ENCODE measurements at regions not wholly inside any gene's neighbourhood (a gene's known extent, or its start where the extent isn't known, plus 50 kb on each side); places are given as distances from the start of the nearest gene placed in this dataset.

DNA sequence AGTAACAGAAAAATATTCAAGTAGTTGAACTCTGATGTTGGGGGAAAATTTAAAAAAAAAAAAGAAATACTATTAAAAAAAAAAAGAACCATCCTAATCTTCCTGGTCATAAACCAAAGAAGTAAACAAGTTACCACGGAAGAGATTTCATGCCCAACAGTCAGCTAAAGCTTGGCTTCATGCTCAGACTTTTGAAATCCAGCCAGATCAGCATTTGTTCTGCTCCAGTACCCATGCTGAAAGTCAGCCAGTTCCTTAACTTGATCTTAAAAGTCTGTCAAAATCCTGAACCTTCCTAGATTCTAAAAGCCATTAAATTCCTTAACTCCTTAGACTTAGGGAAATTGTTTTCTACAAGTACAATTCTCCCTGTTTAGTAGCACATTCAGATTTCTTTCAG, 908.7 kb upstream of the CDH9 start:
- TF ChIP-seq GATA2 (IDR thresholded peaks at IDR 0.05; ENCODE audit: low read depth, low read length): no peak
- no peak for TF ChIP-seq GATA3 (IDR thresholded peaks at IDR 0.05; ENCODE audit: low read depth, low read length)

DNA sequence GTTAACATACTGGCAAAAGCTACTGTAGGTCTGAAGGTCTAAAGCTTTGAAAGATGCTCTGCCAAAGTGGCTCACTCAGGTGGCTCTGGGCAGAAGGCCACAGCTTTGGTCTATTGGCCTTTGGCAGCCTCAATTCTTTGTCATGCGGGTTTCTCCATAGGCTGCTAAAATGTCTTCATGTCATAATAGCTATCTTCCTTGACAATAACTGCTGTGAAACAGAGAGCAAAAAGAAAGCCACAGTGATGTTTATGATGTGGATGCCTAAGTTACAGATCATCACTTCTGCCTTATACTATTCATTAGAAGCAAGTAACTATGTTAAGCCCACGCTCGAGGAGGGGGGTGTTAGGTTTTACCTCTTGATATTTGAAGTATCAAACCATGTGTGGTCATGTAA, 906.1 kb upstream of the CDH9 start:
- no peak for TF ChIP-seq GATA2 (IDR thresholded peaks at IDR 0.05; ENCODE audit: low read depth, low read length)
- TF ChIP-seq GATA3 (IDR thresholded peaks at IDR 0.05; ENCODE audit: low read depth, low read length): no peak

DNA sequence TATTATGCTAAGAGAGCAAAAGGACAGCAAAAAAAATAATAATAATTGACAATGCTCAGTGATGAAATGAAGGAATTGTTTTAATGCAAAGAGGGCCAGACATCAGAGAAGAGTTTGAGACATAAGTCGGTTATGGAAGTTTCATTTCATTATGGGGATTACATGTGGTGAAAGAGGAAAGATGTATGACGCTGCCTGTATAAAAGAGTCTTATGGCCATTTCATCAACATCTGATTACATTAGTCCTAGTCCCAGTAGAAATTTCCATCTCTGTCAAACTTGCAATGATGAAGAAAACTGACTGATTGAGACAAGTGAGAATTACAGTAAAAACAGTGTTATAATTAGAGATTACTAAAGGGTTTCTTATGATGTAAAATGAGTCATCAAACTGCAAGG, 900.6 kb upstream of the CDH9 start:
- no peak for TF ChIP-seq GATA2 (IDR thresholded peaks at IDR 0.05; ENCODE audit: low read depth, low read length)
- no peak for TF ChIP-seq GATA3 (IDR thresholded peaks at IDR 0.05; ENCODE audit: low read depth, low read length)

DNA sequence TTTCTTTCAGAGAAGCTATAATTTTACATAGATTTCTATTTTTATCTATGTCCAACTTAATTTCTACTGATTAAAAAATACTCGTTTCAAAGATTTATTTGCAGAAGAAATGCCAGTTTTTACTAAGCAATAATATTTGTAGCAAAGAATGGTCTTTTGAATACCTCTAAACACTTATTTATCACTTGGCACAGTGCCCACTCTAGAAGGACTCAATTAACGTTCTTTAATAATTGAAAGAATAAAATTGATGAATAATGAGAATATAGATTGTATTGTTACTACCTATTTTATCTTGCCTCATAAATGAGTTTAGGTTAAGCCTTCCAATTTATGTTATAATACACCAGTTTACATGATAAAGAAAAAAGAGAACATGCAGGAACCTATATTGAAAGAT, 889.7 kb upstream of the CDH9 start:
- TF ChIP-seq GATA3 (IDR thresholded peaks at IDR 0.05; ENCODE audit: low read depth, low read length) (no peak), GATA2 (IDR thresholded peaks at IDR 0.05; ENCODE audit: low read depth, low read length) (no peak)

DNA sequence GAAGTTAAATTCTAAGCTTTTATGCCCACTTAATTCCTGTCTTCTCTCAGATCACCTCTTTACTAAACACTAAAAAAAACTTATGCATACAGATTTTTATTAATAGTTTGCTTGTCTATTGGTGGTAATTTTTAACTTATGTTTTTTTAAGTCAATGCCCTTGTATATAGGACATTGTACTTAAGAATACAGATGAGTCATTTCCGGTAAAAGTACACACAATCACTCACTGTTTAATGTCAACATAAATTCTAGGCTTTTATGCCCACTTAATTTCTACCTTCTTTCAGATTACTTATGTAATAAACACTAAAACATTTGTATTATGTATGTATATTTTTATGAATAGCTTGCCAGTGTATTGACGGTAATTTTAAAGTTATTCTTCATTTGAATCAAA, 872.8 kb upstream of the CDH9 start:
- TF ChIP-seq GATA2 (IDR thresholded peaks at IDR 0.05; ENCODE audit: low read depth, low read length) (no peak), GATA3 (IDR thresholded peaks at IDR 0.05; ENCODE audit: low read depth, low read length) (no peak)

DNA sequence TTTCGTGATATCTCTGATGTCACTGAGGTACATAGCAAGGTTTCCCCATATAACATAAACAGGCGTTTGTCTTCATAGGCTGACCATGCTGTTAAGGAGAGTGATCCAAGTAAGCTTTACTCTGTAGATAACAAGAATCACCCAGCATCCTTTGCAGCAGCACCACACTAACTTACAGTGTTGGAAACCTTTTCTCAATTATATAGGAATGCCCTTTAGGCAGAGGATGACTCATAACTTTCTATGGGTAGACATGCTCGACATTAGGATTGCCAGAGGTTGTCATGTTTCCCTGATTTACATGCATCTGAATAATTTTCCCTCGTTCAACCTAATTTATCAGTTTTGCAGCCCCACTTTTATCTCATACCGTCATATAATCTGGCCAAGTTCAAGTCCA, 870.0 kb upstream of the CDH9 start:
- TF ChIP-seq GATA2 (IDR thresholded peaks at IDR 0.05; ENCODE audit: low read depth, low read length) (no peak), GATA3 (IDR thresholded peaks at IDR 0.05; ENCODE audit: low read depth, low read length) (no peak)

DNA sequence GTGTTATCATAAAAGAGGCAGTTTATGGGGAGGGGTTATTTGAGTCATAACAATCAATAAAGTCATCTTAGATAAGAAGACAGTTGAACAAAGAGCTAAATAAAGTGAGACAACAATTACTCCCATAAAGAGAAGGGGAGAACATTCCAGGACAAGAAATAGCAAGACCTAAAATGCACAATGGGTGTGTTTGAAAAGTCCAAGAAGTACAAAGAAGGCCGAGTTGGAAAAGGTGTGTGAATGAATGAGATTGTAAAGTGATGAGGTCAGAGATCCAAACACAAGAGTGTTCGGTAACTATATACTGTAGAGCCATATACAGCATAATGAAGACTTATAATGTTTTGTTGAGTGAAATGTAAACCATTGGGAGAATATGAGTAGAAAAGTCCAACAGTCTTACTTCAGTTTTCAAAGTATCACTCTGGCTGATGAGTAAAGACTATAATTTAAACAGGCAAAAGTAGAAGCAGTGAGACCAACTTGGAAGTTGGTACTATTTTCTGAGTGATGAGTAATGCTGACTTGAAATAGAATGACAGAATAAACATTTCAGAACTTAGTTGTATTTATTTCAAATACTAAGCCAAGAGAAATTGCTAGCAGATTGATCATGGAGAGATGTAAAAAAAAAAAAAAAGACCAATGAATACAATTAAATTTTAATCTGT, 868.7 kb upstream of the CDH9 start:
- TF ChIP-seq GATA2 (IDR thresholded peaks at IDR 0.05; ENCODE audit: low read depth, low read length) (no peak), GATA3 (IDR thresholded peaks at IDR 0.05; ENCODE audit: low read depth, low read length) (no peak)

DNA sequence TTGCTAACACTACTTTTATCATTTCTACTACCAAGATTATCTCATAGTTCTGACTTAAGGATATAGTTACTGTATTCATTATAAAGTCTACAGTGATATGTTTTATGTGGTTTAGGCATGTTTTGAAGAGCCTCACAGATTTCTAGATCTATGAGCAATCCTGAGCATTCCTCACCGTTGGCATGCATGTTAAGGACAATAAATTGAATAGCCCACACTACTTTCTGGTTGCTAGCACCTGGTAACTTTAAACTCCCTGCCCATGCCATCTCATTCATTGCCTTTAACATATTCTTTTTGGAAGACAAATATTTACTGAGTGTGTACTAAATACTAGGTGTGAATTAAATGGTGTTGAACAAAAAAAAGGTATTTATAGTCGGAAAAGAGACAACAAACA, 868.1 kb upstream of the CDH9 start:
- TF ChIP-seq GATA2 (IDR thresholded peaks at IDR 0.05; ENCODE audit: low read depth, low read length) (no peak), GATA3 (IDR thresholded peaks at IDR 0.05; ENCODE audit: low read depth, low read length) (no peak)

DNA sequence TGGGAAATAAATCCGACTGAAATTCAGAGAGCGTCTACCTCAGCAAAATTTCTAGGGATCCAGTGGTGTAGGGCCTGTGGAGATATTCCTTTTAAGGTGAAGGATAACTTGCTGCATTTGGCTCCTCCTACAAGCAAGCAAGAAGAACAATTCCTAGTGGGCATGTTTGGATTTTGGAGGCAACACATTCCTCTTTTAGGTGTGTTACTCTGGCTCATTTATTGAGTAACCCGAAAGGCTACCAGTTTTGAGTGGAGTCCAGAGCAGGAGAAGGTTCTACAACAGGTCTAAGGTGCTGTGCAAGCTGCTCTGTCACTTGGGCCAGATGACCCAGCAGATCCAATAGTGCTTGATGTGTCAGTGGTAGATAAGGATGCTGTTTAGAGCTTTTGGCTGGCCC, 862.4 kb upstream of the CDH9 start:
- TF ChIP-seq GATA2 (IDR thresholded peaks at IDR 0.05; ENCODE audit: low read depth, low read length) (no peak), GATA3 (IDR thresholded peaks at IDR 0.05; ENCODE audit: low read depth, low read length) (no peak)

DNA sequence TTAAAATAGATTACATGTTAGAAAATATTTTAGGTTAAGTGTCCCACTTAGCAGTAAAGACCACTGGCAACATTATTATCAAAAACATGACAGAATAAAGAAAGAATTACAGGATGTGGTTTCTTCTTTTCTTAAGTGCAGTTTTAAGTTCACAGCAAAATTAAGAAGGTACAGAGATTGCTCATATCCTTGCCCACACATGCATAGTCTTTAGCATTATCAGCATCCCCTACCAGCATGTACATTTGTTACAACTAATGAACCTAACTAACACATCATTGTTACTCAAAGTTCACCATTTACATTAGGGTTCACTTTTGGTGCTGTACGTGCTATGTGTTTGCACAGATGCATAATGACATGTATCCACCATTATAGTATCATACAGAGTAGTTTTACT, 837.7 kb upstream of the CDH9 start:
- TF ChIP-seq GATA3 (IDR thresholded peaks at IDR 0.05; ENCODE audit: low read depth, low read length): no peak
- TF ChIP-seq GATA2 (IDR thresholded peaks at IDR 0.05; ENCODE audit: low read depth, low read length): no peak

DNA sequence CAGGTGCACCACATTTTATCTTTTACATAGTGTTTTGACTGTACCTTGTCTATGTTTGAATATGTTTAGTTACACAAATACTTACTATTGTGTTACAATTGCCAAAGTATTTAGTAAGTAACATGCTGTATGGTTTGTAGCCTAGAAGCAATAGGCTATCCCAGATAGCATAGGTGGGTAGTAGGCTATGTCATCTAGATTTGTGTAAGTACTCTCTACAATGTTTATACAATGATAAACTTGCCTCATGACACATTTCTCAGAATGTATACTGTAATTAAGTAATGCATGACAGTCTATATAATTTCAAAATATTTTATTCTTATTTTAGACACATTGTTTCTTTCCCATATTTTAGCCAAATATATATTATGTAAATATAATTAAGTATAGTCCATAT, 836.8 kb upstream of the CDH9 start:
- no peak for TF ChIP-seq GATA2 (IDR thresholded peaks at IDR 0.05; ENCODE audit: low read depth, low read length)
- TF ChIP-seq GATA3 (IDR thresholded peaks at IDR 0.05; ENCODE audit: low read depth, low read length): no peak

DNA sequence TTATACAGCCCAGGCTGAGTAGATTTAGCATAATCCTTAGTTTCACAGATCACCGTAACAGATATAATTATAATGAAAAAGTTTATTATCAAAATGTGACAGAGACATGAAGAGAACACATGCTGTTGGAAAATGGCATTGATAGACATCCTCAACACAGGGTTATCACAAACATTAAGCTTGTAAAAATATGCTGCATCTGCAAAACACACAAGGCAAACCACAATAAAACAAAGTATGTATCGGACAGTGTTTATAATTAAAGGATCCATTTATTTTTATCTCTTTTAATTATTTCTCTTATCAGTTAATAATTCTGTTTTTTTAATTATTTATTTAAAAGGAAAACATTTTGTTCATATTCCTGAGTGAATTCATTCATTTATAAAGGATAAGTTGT, 829.9 kb upstream of the CDH9 start:
- TF ChIP-seq GATA3 (IDR thresholded peaks at IDR 0.05; ENCODE audit: low read depth, low read length) (no peak), GATA2 (IDR thresholded peaks at IDR 0.05; ENCODE audit: low read depth, low read length) (no peak)

DNA sequence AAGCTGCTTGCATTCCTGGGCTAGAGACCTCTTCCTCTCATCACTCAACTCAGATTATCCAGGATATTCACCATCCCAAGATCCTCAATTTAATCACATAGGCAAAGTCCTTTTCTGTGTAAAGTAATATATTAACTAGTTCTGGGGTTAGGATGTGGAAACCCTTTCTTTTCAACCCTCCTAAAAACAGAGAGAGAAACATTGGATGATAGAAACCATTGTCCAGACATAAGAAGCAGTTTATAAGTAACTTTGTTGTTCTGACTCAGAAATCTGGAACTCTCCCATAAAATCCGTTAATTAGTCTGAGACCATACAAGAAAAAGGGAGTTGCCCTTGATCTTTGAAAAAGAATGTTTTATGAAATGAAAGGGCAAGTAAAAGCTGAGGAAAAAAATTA, 817.1 kb upstream of the CDH9 start:
- TF ChIP-seq GATA2 (IDR thresholded peaks at IDR 0.05; ENCODE audit: low read depth, low read length): no peak
- TF ChIP-seq GATA3 (IDR thresholded peaks at IDR 0.05; ENCODE audit: low read depth, low read length): no peak

DNA sequence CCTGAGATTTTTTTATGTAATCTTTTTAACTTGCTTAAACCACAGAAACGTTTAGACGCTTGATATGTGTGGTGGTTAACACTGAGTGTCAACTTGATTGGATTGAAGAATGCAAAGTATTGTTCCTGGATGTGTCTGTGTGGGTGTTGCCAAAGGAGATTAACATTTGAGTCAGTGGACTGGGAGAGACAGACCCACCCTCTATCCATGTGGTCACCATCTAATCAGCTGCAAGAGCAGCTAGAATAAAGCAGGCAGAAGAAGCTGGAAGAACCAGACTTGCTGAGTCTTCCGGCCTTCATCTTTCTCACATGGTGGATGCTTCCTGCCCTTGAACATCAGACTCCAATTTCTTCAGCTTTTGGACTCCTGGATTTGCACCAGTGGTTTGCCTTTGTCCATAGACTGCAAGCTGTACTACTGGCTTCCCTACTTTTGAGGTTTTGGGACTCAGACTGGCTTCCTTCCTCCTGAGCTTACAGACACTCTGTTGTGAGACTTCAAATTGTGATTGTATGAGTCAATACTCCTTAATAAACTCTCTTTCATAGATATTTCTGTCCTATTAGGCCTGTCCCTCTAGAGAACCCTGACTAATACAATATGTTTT, 816.0 kb upstream of the CDH9 start:
- no peak for TF ChIP-seq GATA2 (IDR thresholded peaks at IDR 0.05; ENCODE audit: low read depth, low read length)
- TF ChIP-seq GATA3 (IDR thresholded peaks at IDR 0.05; ENCODE audit: low read depth, low read length): no peak

DNA sequence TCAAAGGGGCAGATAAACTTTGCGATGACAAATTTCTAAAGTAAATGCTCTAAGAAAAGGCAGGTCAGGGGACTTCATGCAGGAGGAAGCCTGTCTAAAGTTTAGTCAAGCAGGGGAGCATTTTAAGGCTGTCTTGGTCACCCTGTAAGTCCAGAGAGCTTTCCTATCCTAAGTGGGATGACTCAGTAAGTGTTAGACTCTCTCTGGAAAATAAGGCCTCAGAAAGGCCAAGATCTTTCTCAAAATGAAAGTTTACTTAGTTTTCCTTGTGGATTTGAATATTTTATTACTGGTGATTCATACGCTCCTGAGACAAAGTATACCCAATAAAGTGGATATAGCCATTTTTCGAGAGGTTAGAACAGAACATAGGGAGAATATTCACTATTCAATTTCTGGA, 806.9 kb upstream of the CDH9 start:
- TF ChIP-seq GATA3 (IDR thresholded peaks at IDR 0.05; ENCODE audit: low read depth, low read length): no peak
- TF ChIP-seq GATA2 (IDR thresholded peaks at IDR 0.05; ENCODE audit: low read depth, low read length): no peak

DNA sequence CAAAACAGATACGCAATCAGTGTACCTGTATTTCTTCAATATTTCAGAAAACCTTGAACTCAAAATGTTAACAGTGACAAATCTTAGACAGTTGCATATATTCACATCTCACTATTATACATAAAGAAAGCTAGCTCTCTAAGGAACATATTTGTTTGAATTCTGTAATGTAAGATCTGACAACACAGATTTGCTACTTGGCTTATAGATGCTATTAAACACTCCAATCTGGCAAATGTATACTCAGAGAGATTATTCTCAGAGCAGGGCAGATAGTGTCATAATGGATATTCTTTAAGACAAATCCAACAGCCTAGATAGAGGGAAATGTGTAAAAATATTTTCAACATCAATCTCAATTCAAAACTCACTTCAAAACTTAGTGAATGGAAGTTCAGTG, 794.5 kb upstream of the CDH9 start:
- TF ChIP-seq GATA3 (IDR thresholded peaks at IDR 0.05; ENCODE audit: low read depth, low read length) (no peak), GATA2 (IDR thresholded peaks at IDR 0.05; ENCODE audit: low read depth, low read length) (no peak)
